ENCODE measurements at regions not wholly inside any gene's neighbourhood (a gene's known extent, or its start where the extent isn't known, plus 50 kb on each side); places are given as distances from the start of the nearest gene placed in this dataset.

DNA sequence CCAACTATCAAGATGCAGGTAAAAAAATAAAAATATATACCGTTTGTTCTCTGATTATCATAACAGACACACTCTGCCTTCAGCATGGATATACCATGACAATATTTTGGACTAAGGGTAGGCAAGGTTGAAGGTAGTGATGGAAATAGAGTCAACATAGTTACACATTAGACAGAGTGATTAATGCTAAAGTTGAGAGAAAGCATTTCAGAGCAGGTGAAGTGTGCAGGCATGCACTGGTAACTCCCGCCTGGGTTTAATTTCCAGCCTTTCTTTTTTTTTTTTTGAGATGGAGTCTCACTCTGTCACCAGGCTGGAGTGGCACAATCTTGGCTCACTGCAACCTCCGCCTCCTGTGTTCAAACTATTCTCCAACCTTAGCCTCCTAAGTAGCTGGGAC, 458.5 kb downstream of the TLR4 start:
- TF ChIP-seq SIN3A (IDR thresholded peaks at IDR 0.05; ENCODE audit: borderline replicate concordance, insufficient read depth, low read length) (no peak), POLR2AphosphoS5 (IDR thresholded peaks at IDR 0.05; ENCODE audit: low read depth, low read length) (no peak), FOXP2 (optimal IDR thresholded peaks at IDR 0.05; ENCODE audit: borderline replicate concordance, extremely low read depth, extremely low read length, insufficient read depth) (no peak), TAF1 (IDR thresholded peaks at IDR 0.05; ENCODE audit: borderline replicate concordance, insufficient read depth, low read length) (no peak)
- TF ChIP-seq, protein P1, sequence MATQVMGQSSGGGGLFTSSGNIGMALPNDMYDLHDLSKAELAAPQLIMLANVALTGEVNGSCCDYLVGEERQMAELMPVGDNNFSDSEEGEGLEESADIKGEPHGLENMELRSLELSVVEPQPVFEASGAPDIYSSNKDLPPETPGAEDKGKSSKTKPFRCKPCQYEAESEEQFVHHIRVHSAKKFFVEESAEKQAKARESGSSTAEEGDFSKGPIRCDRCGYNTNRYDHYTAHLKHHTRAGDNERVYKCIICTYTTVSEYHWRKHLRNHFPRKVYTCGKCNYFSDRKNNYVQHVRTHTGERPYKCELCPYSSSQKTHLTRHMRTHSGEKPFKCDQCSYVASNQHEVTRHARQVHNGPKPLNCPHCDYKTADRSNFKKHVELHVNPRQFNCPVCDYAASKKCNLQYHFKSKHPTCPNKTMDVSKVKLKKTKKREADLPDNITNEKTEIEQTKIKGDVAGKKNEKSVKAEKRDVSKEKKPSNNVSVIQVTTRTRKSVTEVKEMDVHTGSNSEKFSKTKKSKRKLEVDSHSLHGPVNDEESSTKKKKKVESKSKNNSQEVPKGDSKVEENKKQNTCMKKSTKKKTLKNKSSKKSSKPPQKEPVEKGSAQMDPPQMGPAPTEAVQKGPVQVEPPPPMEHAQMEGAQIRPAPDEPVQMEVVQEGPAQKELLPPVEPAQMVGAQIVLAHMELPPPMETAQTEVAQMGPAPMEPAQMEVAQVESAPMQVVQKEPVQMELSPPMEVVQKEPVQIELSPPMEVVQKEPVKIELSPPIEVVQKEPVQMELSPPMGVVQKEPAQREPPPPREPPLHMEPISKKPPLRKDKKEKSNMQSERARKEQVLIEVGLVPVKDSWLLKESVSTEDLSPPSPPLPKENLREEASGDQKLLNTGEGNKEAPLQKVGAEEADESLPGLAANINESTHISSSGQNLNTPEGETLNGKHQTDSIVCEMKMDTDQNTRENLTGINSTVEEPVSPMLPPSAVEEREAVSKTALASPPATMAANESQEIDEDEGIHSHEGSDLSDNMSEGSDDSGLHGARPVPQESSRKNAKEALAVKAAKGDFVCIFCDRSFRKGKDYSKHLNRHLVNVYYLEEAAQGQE (IDR thresholded peaks at IDR 0.05; ENCODE audit: insufficient read depth in 1 of 2, low read depth in 2 of 2, low read length in 2 of 2): no peak

DNA sequence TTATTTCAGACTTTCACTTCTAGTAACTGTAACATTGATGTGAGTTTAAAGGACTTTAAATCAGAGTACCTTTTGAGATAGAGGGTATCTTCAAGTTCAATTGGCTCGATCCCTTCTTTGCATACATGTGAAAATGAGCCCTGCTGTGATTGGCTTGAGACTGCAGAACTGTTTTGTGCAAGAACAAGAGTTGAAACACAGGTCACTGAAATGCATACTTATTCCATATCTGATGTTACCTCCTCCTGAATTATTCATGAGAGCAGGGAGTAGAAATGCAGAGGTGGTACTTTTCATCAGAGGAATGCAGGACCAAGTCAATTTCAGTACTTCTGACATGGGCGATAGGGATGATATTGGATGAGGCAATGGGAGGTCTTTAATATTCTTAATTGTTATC, 459.5 kb downstream of the TLR4 start:
- TF ChIP-seq SIN3A (IDR thresholded peaks at IDR 0.05; ENCODE audit: borderline replicate concordance, insufficient read depth, low read length): no peak
- no peak for TF ChIP-seq TAF1 (IDR thresholded peaks at IDR 0.05; ENCODE audit: borderline replicate concordance, insufficient read depth, low read length)
- TF ChIP-seq, protein P1 (IDR thresholded peaks at IDR 0.05; ENCODE audit: insufficient read depth in 1 of 2, low read depth in 2 of 2, low read length in 2 of 2): no peak
- no peak for TF ChIP-seq FOXP2 (optimal IDR thresholded peaks at IDR 0.05; ENCODE audit: borderline replicate concordance, extremely low read depth, extremely low read length, insufficient read depth)
- TF ChIP-seq POLR2AphosphoS5 (IDR thresholded peaks at IDR 0.05; ENCODE audit: low read depth, low read length): no peak

DNA sequence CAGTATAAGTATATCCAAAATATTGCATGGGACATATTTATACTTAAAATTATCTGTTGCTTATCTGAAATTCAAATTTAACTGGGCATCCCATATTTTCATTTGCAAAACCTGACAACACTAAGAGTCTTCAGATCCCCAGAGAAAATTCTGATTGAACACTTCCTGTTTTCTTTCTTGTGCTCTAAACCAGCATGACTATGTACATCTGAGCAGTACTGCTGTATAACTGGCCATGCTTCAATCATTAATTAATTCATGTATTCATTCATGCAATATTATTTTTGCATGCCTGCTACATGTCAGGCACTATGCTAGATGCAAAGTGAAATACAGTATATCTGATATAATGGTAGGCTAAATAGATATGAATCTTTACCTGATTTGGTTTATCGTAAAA, 461.2 kb downstream of the TLR4 start:
- no peak for TF ChIP-seq POLR2AphosphoS5 (IDR thresholded peaks at IDR 0.05; ENCODE audit: low read depth, low read length)
- TF ChIP-seq FOXP2 (optimal IDR thresholded peaks at IDR 0.05; ENCODE audit: borderline replicate concordance, extremely low read depth, extremely low read length, insufficient read depth): no peak
- no peak for TF ChIP-seq SIN3A (IDR thresholded peaks at IDR 0.05; ENCODE audit: borderline replicate concordance, insufficient read depth, low read length)
- TF ChIP-seq, protein P1 (IDR thresholded peaks at IDR 0.05; ENCODE audit: insufficient read depth in 1 of 2, low read depth in 2 of 2, low read length in 2 of 2): no peak
- no peak for TF ChIP-seq TAF1 (IDR thresholded peaks at IDR 0.05; ENCODE audit: borderline replicate concordance, insufficient read depth, low read length)

DNA sequence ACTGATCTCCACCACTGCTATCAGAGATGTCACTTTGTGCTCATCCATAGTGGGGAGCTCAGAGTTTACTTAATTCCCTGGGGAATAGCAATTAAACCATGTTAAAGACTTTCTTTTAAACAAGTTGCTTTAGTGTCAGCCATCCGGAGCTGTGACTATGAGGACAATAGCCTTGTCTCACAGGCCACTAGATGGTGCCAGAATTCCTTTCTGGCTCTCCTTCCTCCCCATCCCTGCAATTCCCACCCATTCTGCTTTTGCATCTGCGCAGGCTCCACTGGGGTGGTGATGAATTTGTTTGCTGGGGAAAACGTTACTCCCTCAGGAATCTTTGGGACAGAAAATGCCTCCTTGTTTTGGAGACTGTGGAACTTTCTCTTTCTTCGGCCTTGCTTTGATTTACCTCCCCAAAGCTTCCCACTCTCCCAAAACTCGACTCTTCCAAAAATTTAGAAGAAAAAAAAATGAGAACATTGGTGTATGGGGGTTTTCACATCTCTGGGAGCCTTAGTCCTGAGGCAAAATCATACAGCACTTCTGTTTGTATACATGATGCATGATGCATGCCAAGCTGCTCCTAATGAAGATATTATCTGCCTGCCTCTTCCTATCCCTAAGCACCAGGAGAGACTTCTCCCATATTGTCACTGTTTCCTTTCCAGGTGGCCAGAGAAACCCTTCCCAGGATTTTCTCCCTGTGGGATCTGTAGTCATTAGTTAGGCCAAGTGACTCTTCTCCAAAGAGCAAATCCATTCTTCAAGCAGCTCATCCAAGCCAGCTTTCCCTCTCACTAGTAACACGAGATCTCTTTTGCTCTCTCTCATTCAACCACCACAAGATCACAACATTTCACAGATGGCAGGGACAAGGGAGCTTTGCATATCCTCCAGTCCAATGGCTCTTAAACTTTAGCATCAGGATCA, 466.1 kb downstream of the TLR4 start:
- TF ChIP-seq SIN3A (IDR thresholded peaks at IDR 0.05; ENCODE audit: borderline replicate concordance, insufficient read depth, low read length): no peak
- TF ChIP-seq FOXP2 (optimal IDR thresholded peaks at IDR 0.05; ENCODE audit: borderline replicate concordance, extremely low read depth, extremely low read length, insufficient read depth): no peak
- no peak for TF ChIP-seq TAF1 (IDR thresholded peaks at IDR 0.05; ENCODE audit: borderline replicate concordance, insufficient read depth, low read length)
- no peak for TF ChIP-seq POLR2AphosphoS5 (IDR thresholded peaks at IDR 0.05; ENCODE audit: low read depth, low read length)
- TF ChIP-seq, protein P1 (IDR thresholded peaks at IDR 0.05; ENCODE audit: insufficient read depth in 1 of 2, low read depth in 2 of 2, low read length in 2 of 2): no peak
